H1 (cell line): ENCODE measurements at regions not wholly inside any gene's neighbourhood (a gene's known extent, or its start where the extent isn't known, plus 50 kb on each side); places are given as distances from the start of the nearest gene placed in this dataset.

Source experiments
- CTCF ChIA-PET: fragments of 300-600 bp; sonication (Branson Sonifier 250); formaldehyde crosslinking; loops from one replicate; lab custom pipeline; 2021; ENCODE audit not compliant: partially characterized antibody; lab: Charles Lee
- POLR2A ChIA-PET: fragments of 300-600 bp; sonication (Branson Sonifier 250); formaldehyde crosslinking; loops from one replicate; lab custom pipeline; 2021; ENCODE audit warnings: inconsistent platforms; ENCODE audit not compliant: partially characterized antibody; lab: Charles Lee
- DNase-seq, 2 experiments: peaks; one replicate each; pipeline versions ENCODE4 v3.0.0 to v3.0.0-alpha.2; 2010 to 2022; ENCODE audit warnings: low spot score in 2 of 2, low read depth in 1 of 2, mixed read lengths in 1 of 2
- FAIRE-seq: peaks from 2 replicates; lab custom pipeline; 2011; peaks lifted over from hg19 to GRCh38; lab: Jason Lieb, UNC
- H2AFZ ChIP-seq: 2 replicates; pipeline ENCODE4 v1.8.1; 2012; ENCODE audit warnings: low read length, inconsistent platforms
- H2AK5ac ChIP-seq: 2 replicates; pipeline ENCODE4 v1.6.1; 2013; ENCODE audit warnings: low read depth, low read length
- H2BK120ac ChIP-seq: replicated peaks from 2 replicates; pipeline ENCODE3; 2013; ENCODE audit warnings: low read depth, low read length, inconsistent platforms
- H2BK12ac ChIP-seq: 2 replicates; pipeline ENCODE4 v1.6.1; 2013; ENCODE audit warnings: low read depth, low read length
- H2BK15ac ChIP-seq: 2 replicates; pipeline ENCODE4 v1.6.1; 2013; ENCODE audit warnings: low read length
- H2BK20ac ChIP-seq: 2 replicates; pipeline ENCODE4 v1.6.1; 2013; ENCODE audit warnings: low read length
- H2BK5ac ChIP-seq: 2 replicates; pipeline ENCODE4 v1.6.1; 2013; ENCODE audit warnings: low read depth, low read length
- H3K14ac ChIP-seq: 2 replicates; pipeline ENCODE4 v1.6.1; 2013; ENCODE audit warnings: inconsistent platforms; ENCODE audit not compliant: insufficient read length
- H3K18ac ChIP-seq: 2 replicates; pipeline ENCODE4 v1.6.1; 2013; ENCODE audit warnings: low read length; ENCODE audit errors: extremely low read depth
- H3K23ac ChIP-seq: 2 replicates; pipeline ENCODE4 v1.6.1; 2013; ENCODE audit warnings: inconsistent platforms; ENCODE audit not compliant: insufficient read length
- H3K23me2 ChIP-seq: 2 replicates; pipeline ENCODE4 v1.6.1; 2013; ENCODE audit warnings: low read depth, low read length
- H3K27ac ChIP-seq: 2 replicates; pipeline ENCODE4 v1.6.1; 2011; ENCODE audit warnings: low read depth, low read length, inconsistent platforms
- H3K27me3 ChIP-seq, 4 experiments: replicated peaks in 1 of 4; 1 replicate in 1 of 4; 2 replicates in 3 of 4; pipeline versions ENCODE4 v1.6.1 to v1.8.1; 2011 to 2013; ENCODE audit warnings: low read length in 3 of 4, mild to moderate bottlenecking in 3 of 4, inconsistent platforms in 2 of 4, mixed read lengths in 2 of 4, moderate library complexity in 1 of 4; ENCODE audit not compliant: control insufficient read depth in 3 of 4, insufficient read depth in 3 of 4; ENCODE audit errors: extremely low read depth in 1 of 4
- H3K36me3 ChIP-seq, 4 experiments: 2 replicates each; pipeline versions ENCODE4 v1.6.1 to v1.8.1; 2011 to 2013; ENCODE audit warnings: mild to moderate bottlenecking in 4 of 4, low read length in 3 of 4, moderate library complexity in 2 of 4, control low read depth in 1 of 4, inconsistent platforms in 1 of 4; ENCODE audit not compliant: insufficient read depth in 4 of 4, control insufficient read depth in 2 of 4
- H3K4ac ChIP-seq: replicated peaks from 2 replicates; pipeline ENCODE3; 2013; ENCODE audit warnings: low read length, low read depth, mixed read lengths, inconsistent platforms; ENCODE audit not compliant: insufficient read length
- H3K4me1 ChIP-seq, 4 experiments: replicated peaks in 1 of 4; 1 replicate in 1 of 4; 2 replicates in 3 of 4; pipeline versions ENCODE4 v1.6.1 to v1.8.1; 2011 to 2013; ENCODE audit warnings: low read length in 3 of 4, inconsistent platforms in 2 of 4, mixed read lengths in 1 of 4; ENCODE audit not compliant: insufficient read depth in 4 of 4, control insufficient read depth in 3 of 4
- H3K4me2 ChIP-seq, 2 experiments: 2 replicates each; pipeline versions ENCODE4 v1.6.1 to v1.8.1; 2011 to 2013; ENCODE audit warnings: low read depth in 2 of 2, low read length in 2 of 2, control low read depth in 1 of 2, inconsistent platforms in 1 of 2, mild to moderate bottlenecking in 1 of 2; ENCODE audit not compliant: insufficient read depth in 1 of 2
- H3K4me3 ChIP-seq, 4 experiments: fragments of 200-600, 300-600 bp in 1 of 4; sonication (generic), shearing (Covaris generic), sonication (Bioruptor Twin) in 1 of 4; 2 replicates each; pipeline versions ENCODE4 v1.5.1 to v1.8.1; 2011 to 2016; ENCODE audit warnings: low read length in 4 of 4, low read depth in 3 of 4, control low read depth in 2 of 4, inconsistent platforms in 2 of 4, mild to moderate bottlenecking in 2 of 4, mixed read lengths in 1 of 4, moderate library complexity in 1 of 4; ENCODE audit not compliant: insufficient read depth in 2 of 4; ENCODE audit errors: extremely low read depth in 1 of 4
- H3K56ac ChIP-seq: replicated peaks from 2 replicates; pipeline ENCODE3; 2013; ENCODE audit warnings: low read depth, mild to moderate bottlenecking, mixed read lengths, low read length, inconsistent platforms; ENCODE audit not compliant: insufficient read length
- H3K79me1 ChIP-seq: 2 replicates; pipeline ENCODE4 v1.6.1; 2013; ENCODE audit warnings: low read depth, low read length, control low read depth
- H3K79me2 ChIP-seq, 2 experiments: 2 replicates each; pipeline versions ENCODE4 v1.6.1 to v1.8.1; 2012 to 2013; ENCODE audit warnings: low read length in 2 of 2, mild to moderate bottlenecking in 2 of 2, inconsistent platforms in 1 of 2; ENCODE audit not compliant: insufficient read depth in 2 of 2, control insufficient read depth in 1 of 2
- H3K9ac ChIP-seq, 4 experiments: replicated peaks in 1 of 4; 1 replicate in 1 of 4; 2 replicates in 3 of 4; pipeline versions ENCODE4 v1.6.1 to v1.8.1; 2011 to 2013; ENCODE audit warnings: low read depth in 3 of 4, low read length in 3 of 4, control low read depth in 2 of 4, mild to moderate bottlenecking in 2 of 4, moderate library complexity in 2 of 4, inconsistent platforms in 1 of 4; ENCODE audit errors: extremely low read depth in 1 of 4
- H3K9me3 ChIP-seq, 2 experiments: 2 replicates each; pipeline versions ENCODE4 v1.6.1 to v1.8.1; 2012 to 2013; ENCODE audit warnings: mild to moderate bottlenecking in 2 of 2, moderate library complexity in 2 of 2, control low read depth in 1 of 2, inconsistent platforms in 1 of 2, low read depth in 1 of 2, low read length in 1 of 2, mixed read lengths in 1 of 2; ENCODE audit not compliant: insufficient read depth in 2 of 2
- H4K20me1 ChIP-seq, 2 experiments: replicated peaks in 1 of 2; 2 replicates each; pipeline versions ENCODE3 to v1.8.1; 2011 to 2013; ENCODE audit warnings: inconsistent platforms in 2 of 2, low read length in 2 of 2, mild to moderate bottlenecking in 1 of 2; ENCODE audit not compliant: insufficient read depth in 2 of 2, control insufficient read depth in 1 of 2
- H4K5ac ChIP-seq: 2 replicates; pipeline ENCODE4 v1.6.1; 2013; ENCODE audit warnings: low read length, low read depth, mixed read lengths, inconsistent platforms; ENCODE audit not compliant: insufficient read length
- H4K8ac ChIP-seq: 2 replicates; pipeline ENCODE4 v1.8.0; 2013; ENCODE audit warnings: mild to moderate bottlenecking, moderate library complexity, low read length, inconsistent platforms; ENCODE audit not compliant: insufficient read depth; ENCODE audit errors: extremely low read depth
- H4K91ac ChIP-seq: replicated peaks from 2 replicates; pipeline ENCODE3; 2013; ENCODE audit warnings: low read length, mixed read lengths, inconsistent platforms; ENCODE audit not compliant: insufficient read length
- BCL11A ChIP-seq, 2 experiments: IDR thresholded peaks; one replicate each; pipeline ENCODE4 v1.6.1; 2011; ENCODE audit warnings: low read depth in 2 of 2, low read length in 2 of 2, mild to moderate bottlenecking in 2 of 2
- CHD1 ChIP-seq: IDR thresholded peaks from 2 replicates; pipeline ENCODE4 v1.6.1; 2012; ENCODE audit warnings: low read depth, low read length, improper control_type of control experiment
- CHD2 ChIP-seq: IDR thresholded peaks from 2 replicates; pipeline ENCODE4 v1.6.1; 2012; ENCODE audit warnings: low read length, improper control_type of control experiment
- KDM1A ChIP-seq: fragments of 200-600, 300-600 bp; sonication (generic); IDR thresholded peaks from 2 replicates; pipeline ENCODE4 v1.7.1; 2016; ENCODE audit warnings: mild to moderate bottlenecking, low read length, borderline replicate concordance
- NRF1 ChIP-seq: IDR thresholded peaks from 2 replicates; pipeline ENCODE4 v1.6.1; 2011; ENCODE audit warnings: mild to moderate bottlenecking, low read depth, low read length, improper control_type of control experiment
- RFX5 ChIP-seq: IDR thresholded peaks from 2 replicates; pipeline ENCODE4 v1.6.1; 2011; ENCODE audit warnings: low read depth, low read length, improper control_type of control experiment, borderline replicate concordance
- SRF ChIP-seq: IDR thresholded peaks from 2 replicates; pipeline ENCODE4 v1.6.1; 2011; ENCODE audit warnings: mild to moderate bottlenecking, low read depth, low read length, moderate library complexity
- SUZ12 ChIP-seq: fragments of 200-600 bp; sonication (generic); IDR thresholded peaks from 2 replicates; pipeline ENCODE4 v1.6.1; 2012; ENCODE audit warnings: mild to moderate bottlenecking, inconsistent platforms, low read length, moderate library complexity, mixed read lengths
- WGBS, 2 experiments: shearing (Covaris generic) in 1 of 2; methylation state at CpG; one replicate each; pipeline versions ENCODE4 v1.1.6 to v1.1.7; 2013 to 2015; ENCODE audit warnings: low lambda C conversion rate in 2 of 2, mixed read lengths in 2 of 2, inconsistent platforms in 1 of 2, low coverage in 1 of 2, missing lambda C conversion rate in 1 of 2; ENCODE audit not compliant: insufficient replicate concordance in 2 of 2, insufficient coverage in 1 of 2, insufficient read length in 1 of 2; ENCODE audit errors: extremely low coverage in 1 of 2, missing lambda C conversion rate in 1 of 2; 5-methylcytosine and 5-hydroxymethylcytosine counted together
- TF ChIP-seq, protein P1 (sequence below): IDR thresholded peaks from 2 replicates; pipeline ENCODE4 v1.6.1; 2012; ENCODE audit warnings: inconsistent platforms

DNA sequence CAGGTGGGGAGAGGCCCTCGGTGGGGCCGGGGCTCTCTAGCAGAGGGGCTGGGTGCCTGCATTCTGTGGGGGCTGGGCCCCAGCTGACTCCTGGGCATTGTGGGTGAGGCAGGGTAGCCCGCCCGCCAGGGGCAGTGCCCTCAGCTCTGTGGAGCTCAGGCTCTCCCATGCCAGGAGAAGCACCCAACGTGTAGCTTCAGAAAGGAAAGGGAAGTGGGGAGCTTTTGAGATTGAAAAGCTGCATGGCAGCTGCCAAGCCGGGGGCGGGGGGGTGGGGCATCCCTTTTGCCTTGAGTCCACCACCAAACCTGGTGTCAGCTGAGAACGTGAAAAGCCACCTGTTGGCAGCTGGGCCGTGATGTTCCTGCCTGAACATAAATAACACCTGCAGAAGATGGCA is 192.1 kb upstream of the CIBAR2 start:
- no peak overlapping the region; the same call in 1 of the 2 replicates for H4K8ac ChIP-seq
- no peak overlapping the region for H3K23ac ChIP-seq
- H3K9ac ChIP-seq, result no peak overlapping the region
- H3K79me2 ChIP-seq, result no peaks in the 10 kb centered on the region
- H2BK120ac ChIP-seq, result no peak overlapping the region
- H2AK5ac ChIP-seq, result no peak overlapping the region
- H2BK20ac ChIP-seq, result no peak overlapping the region
- H3K27me3 ChIP-seq, result 0 out of 7 replicates have a peak, but pooled peaks cover 0 to 4% (median 0%) of the 10 kb centered on the region in 4 experiments
- no peak overlapping the region for H2AFZ ChIP-seq
- no peak overlapping the region for H2BK12ac ChIP-seq
- H3K4ac ChIP-seq, result no peak overlapping the region
- H2BK15ac ChIP-seq, result no peak overlapping the region
- 0 out of 2 replicates have a peak, but pooled peaks cover 1% of the 10 kb centered on the region for H3K23me2 ChIP-seq
- no peak overlapping the region for H2BK5ac ChIP-seq
- DNase-seq, result no peak
- H3K9me3 ChIP-seq, result no peaks in the 10 kb centered on the region; a peak in 1 of 4 replicates
- no peak for FAIRE-seq
- WGBS, 2 experiments, result 73% methylated on average over 7 of the region's 9 CpGs; no CpG with 5 or more reads in 1 of the 2 experiments
- no peak overlapping the region for H3K4me2 ChIP-seq
- no peak overlapping the region for H4K5ac ChIP-seq
- H3K18ac ChIP-seq, result no peak overlapping the region
- H3K56ac ChIP-seq, result no peak overlapping the region
- H4K91ac ChIP-seq, result no peak overlapping the region
- no peak overlapping the region for H3K14ac ChIP-seq
- TF ChIP-seq, protein P1, sequence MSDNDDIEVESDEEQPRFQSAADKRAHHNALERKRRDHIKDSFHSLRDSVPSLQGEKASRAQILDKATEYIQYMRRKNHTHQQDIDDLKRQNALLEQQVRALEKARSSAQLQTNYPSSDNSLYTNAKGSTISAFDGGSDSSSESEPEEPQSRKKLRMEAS, result no peak
- TF ChIP-seq KDM1A (no peak), CHD2 (no peak), BCL11A (IDR thresholded peaks at IDR 0.05; ENCODE audit: low read depth in 2 of 2, low read length in 2 of 2) (no peak), SUZ12 (no peak), NRF1 (no peak), CHD1 (no peak), RFX5 (no peak), SRF (no peak)
- no peaks in the 10 kb centered on the region for H3K36me3 ChIP-seq
- H3K4me1 ChIP-seq, result peaks cover 0 to 11% (median 9%) of the 10 kb centered on the region in 4 experiments; a peak in 5 of 7 replicates
- CTCF ChIA-PET, result interaction anchor here (0.6 to 6.7 kb wide), 17 partner anchors 10 to 189 kb away, joined by 3 to 49 read pairs (median 4); no protein-coding TSS in a partner anchor
- no peak overlapping the region for H3K4me3 ChIP-seq
- no peaks in the 10 kb centered on the region for H3K79me1 ChIP-seq
- peaks cover 0 to 4% of the 10 kb centered on the region in 2 experiments for H4K20me1 ChIP-seq
- POLR2A ChIA-PET, result interaction anchor here (1.0 to 1.9 kb wide), 2 partner anchors 26 to 28 kb away, joined by 3 to 4 read pairs; no protein-coding TSS in a partner anchor
- H3K27ac ChIP-seq, result no peak overlapping the region
